AG10803 (cell line): ENCODE measurements at regions not wholly inside any gene's neighbourhood (a gene's known extent, or its start where the extent isn't known, plus 50 kb on each side); places are given as distances from the start of the nearest gene placed in this dataset.

Experiments
- DNase-seq: peaks from one replicate; pipeline ENCODE4 v3.0.0; 2010; ENCODE audit warnings: low read depth
- H3K4me3 ChIP-seq: 2 replicates; pipeline ENCODE4 v1.5.1; 2011; ENCODE audit warnings: mild to moderate bottlenecking, low read length, control low read depth
- TF ChIP-seq, protein P1 (sequence below): conservative IDR thresholded peaks from 2 replicates; pipeline ENCODE4 v1.5.1; 2011; ENCODE audit warnings: mild to moderate bottlenecking, low read length, control low read depth, inconsistent platforms

DNA sequence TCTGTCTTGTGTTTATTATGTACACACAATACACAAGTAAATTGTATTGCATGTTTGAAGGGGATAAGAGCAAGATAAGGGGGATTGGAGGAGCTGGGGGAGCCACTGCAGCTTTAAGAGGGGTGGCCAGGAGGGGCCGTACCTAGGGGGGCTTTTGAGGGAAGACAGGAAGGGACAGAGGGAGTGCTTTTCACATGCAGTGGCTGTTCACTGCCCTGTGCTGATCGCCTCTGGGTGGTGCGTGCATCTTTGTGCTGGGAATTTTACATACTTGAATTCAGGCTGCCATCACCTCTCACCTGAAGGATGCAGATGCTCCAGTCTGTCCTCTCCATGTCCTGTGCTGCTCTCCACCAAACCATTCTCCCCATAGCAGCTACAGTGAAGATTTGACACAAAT is 179.5 kb downstream of the PTPRU start:
- no peak overlapping the region for H3K4me3 ChIP-seq
- TF ChIP-seq, protein P1, sequence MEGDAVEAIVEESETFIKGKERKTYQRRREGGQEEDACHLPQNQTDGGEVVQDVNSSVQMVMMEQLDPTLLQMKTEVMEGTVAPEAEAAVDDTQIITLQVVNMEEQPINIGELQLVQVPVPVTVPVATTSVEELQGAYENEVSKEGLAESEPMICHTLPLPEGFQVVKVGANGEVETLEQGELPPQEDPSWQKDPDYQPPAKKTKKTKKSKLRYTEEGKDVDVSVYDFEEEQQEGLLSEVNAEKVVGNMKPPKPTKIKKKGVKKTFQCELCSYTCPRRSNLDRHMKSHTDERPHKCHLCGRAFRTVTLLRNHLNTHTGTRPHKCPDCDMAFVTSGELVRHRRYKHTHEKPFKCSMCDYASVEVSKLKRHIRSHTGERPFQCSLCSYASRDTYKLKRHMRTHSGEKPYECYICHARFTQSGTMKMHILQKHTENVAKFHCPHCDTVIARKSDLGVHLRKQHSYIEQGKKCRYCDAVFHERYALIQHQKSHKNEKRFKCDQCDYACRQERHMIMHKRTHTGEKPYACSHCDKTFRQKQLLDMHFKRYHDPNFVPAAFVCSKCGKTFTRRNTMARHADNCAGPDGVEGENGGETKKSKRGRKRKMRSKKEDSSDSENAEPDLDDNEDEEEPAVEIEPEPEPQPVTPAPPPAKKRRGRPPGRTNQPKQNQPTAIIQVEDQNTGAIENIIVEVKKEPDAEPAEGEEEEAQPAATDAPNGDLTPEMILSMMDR, result no peak
- no peak for DNase-seq

DNA sequence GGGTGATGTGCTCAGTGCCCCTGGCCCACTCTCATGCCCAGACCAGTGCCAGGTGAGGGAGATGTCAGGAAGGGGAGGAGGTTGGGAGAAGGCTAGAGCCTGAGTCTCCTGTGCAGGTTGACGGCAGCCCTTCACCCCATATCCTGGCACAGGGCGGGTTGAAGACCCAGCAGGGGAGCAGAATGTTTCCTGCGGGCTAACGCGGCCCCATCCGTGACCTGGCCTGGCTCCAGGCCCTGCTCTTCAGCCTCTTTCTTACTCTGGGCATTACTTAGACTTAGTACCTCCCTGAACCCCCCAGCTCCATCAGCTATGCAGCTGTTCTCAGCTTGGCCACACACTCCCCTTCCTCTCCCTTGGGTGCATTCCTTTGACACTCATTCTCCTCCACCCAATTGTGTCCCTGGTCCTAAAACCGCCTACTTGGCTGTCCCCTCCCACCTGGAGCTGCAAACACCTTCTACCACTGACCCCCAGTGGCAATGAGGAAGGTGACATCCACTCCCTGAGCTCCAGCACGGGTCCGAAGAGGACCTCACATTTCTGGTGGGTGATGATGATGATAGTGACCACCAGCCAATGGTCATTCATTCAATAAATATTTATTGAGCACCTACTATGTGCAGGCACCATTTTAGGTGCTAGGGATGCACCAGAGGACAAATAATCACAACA is 179.0 kb downstream of the PTPRU start:
- TF ChIP-seq, protein P1, result no peak
- no peak for DNase-seq
- H3K4me3 ChIP-seq, result no peak overlapping the region

DNA sequence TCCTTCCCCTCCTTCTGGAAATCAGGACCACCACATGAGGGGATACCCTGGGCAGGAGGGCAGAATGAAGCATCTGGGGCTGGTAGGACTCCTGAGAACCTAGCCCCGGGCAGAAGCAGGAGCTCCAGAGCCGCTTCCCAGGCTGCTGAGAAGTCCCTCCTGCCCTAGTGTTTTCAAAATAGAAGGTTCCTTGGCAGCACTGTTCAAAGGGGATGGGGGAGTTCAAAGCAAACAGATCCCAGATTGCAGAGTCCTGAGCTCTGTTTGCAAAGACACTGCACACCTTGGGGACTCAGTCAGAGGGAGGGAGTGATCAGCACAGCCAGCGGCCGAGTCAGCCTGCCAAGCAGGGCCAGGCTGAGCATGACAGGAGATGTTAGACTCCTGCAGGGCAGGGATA is 177.8 kb downstream of the PTPRU start:
- TF ChIP-seq, protein P1, result no peak
- H3K4me3 ChIP-seq, result no peak overlapping the region
- DNase-seq, result no peak

DNA sequence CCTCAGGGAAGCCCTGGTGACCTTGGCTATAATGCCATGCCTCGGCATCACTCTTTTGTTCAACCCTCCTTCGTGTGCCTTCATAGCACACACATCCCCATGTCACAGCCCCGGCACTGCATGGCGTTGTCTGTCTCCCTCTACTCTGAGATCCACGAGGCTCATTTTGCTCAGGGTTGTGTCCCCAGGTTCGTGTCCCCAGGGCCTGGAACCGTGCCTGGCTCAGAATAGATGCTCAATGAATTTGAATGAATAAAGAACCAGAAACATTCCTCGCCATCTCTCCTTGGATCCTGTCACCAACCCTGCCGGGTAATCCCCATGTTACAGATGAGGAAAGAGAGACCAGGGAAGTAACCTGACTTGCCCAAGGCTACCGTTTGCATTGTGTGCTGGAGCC is 177.3 kb downstream of the PTPRU start:
- no peak for DNase-seq
- no peak overlapping the region for H3K4me3 ChIP-seq
- TF ChIP-seq, protein P1, result no peak

DNA sequence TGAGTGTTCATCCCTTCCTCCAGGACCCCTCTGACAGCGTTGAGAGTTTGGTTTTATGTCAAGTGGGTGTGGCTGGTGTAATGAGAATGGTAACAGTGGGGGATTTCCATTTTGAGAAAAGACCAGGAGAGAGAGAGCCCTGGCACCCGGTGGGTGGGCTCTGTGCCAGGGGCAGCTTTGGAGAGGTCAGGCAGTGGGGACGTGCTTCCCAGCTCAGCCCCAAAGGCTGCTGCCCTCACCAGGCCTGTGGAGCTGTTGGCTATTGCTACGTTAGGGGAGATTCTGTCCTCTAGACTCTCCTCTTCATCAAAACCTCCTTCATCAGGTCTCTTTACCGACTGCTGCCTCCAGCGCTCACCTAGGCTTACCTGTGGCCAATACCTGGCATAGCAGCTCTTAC is 176.3 kb downstream of the PTPRU start:
- no peak overlapping the region for H3K4me3 ChIP-seq
- TF ChIP-seq, protein P1, result no peak
- no peak for DNase-seq

DNA sequence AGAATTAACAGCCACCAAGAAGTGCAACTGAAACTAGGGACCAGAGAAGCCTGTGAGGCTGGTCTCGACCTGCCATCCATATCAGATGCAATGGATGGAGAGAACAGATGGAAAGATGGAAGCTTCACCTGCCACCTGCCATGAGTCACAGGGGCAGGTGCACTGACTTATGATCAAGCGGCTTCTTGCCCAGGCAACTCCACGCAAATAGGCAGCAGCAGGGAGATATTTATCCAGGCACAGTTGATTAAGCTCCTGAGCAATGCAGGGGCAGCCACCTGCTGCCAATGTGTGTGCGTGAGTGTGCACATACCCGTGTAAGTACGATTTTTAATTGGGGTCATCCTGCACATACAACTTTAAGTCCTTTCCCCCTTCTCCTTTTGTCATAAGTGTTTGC is 174.2 kb downstream of the PTPRU start:
- TF ChIP-seq, protein P1, result no peak
- no peak for DNase-seq
- H3K4me3 ChIP-seq, result no peak overlapping the region

DNA sequence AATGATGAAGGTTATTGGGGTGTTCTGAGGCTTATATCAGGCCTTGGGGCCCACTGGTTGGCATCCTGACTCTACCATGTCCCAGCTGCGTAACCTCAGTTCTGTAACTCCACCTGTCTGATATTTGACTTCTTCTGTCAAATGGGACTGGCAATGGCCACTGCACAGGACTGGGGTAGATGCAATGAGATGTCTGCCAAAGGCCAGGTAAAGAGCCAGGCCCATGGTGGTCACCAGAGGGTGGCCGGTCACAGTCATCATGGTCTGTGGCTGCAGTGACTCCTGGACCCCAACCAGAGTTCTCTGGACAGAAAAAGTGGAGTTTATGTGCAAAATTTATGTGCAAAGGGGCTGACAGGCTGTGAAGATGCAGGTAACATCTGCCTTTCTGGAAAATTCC is 173.3 kb downstream of the PTPRU start:
- no peak for DNase-seq
- TF ChIP-seq, protein P1, result no peak
- no peak overlapping the region for H3K4me3 ChIP-seq
